GM21576 (cell line): ENCODE measurements at regions not wholly inside any gene's neighbourhood (a gene's known extent, or its start where the extent isn't known, plus 50 kb on each side); places are given as distances from the start of the nearest gene placed in this dataset.
"Not testable (repeated sequence)": the region's sequence is repeated elsewhere in the genome, so short reads cannot be mapped to it uniquely, and the experiment has no call there.

Experiments used
- ATAC-seq: cut with Tn5 transposase; IDR thresholded peaks from one replicate; pipeline ENCODE4 v1.9.1; 2021; ENCODE audit warnings: mild to moderate bottlenecking, moderate library complexity; ENCODE audit not compliant: unreplicated experiment

- no peak for ATAC-seq
These were observed 162.5 kb upstream of the SOX2 start for GRCh38 chr3:181549266-181549665.

- ATAC-seq, result no peak
These were observed 170.3 kb upstream of the SOX2 start for GRCh38 chr3:181541414-181541813.

DNA sequence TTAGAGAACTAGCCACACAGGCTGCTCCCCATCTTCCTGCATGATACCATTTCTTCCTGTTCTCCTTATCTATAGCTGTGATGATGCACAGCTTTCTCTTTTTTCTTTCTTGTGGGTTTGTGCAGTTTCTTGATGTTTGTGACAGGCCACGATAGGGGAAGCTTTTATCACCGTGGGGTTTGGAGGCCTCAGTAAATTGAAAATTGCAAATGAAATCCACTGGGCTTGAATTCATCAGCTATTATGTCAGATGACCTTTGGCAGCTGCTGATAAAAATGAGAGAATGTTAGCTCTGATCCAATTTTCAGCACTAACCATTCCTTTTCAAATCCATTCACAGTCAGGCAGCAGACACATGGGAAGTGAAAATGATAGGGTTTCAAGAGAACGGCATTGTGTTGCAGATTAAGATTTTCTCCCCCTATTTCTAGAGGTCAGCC lies 176.9 kb upstream of the SOX2 start:
- ATAC-seq, result no peak

- no peak for ATAC-seq
These were observed 177.9 kb upstream of the SOX2 start for GRCh38 chr3:181533811-181534210.

GRCh38 chr3:181530584-181530983 lies 181.1 kb upstream of the SOX2 start:
- ATAC-seq, result no peak

GRCh38 chr3:181521831-181522230 lies 189.9 kb upstream of the SOX2 start:
- no peak for ATAC-seq

DNA sequence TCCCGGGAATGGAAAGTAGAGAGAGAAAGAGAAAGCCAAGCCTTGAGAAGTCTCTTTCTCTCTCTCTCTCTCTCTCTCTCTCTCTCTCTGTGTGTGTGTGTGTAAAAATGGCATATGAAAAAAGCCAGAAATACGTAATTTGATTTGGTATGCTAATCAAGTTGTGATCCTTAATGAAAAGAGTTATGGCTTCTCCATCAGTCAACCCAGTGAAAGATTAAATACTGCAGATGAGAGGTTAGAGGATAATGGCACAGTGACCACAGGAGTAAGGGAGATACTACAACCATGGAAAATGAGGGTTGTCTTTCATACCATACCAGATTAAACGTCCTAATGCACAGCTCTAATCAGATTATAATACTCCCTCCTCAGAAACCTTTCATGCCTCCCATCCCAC lies 193.5 kb upstream of the SOX2 start:
- ATAC-seq, result no peak

- ATAC-seq, result no peak
These were observed 198.9 kb upstream of the SOX2 start for GRCh38 chr3:181512787-181513186.

- ATAC-seq, result no peak
These were observed 201.2 kb upstream of the SOX2 start for GRCh38 chr3:181510500-181510899.

DNA sequence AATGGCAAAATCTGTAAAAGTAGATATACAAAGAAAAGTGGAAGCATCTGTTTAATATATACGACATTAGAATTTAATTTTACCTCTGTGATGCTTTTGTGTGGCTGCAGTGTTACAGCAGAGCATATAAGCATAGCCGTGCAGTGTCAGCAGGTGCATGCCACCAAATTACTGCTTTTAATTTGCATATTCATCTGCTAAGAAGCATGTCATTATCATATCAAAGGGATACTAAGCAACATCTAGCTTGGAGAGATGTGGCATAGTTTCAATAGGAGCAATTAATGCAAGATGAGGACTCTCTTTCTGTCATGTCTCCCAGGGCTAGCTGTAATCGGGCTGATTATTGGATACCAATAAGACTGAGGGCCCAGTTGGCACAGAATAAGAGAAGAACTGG lies 214.4 kb upstream of the SOX2 start:
- ATAC-seq, result no peak

- ATAC-seq, result no peak
These were observed 218.3 kb upstream of the SOX2 start for GRCh38 chr3:181493423-181493822.

GRCh38 chr3:181488536-181488935 lies 223.2 kb upstream of the SOX2 start:
- ATAC-seq, result no peak

- no peak for ATAC-seq
These were observed 224.3 kb upstream of the SOX2 start for GRCh38 chr3:181487236-181487978.

DNA sequence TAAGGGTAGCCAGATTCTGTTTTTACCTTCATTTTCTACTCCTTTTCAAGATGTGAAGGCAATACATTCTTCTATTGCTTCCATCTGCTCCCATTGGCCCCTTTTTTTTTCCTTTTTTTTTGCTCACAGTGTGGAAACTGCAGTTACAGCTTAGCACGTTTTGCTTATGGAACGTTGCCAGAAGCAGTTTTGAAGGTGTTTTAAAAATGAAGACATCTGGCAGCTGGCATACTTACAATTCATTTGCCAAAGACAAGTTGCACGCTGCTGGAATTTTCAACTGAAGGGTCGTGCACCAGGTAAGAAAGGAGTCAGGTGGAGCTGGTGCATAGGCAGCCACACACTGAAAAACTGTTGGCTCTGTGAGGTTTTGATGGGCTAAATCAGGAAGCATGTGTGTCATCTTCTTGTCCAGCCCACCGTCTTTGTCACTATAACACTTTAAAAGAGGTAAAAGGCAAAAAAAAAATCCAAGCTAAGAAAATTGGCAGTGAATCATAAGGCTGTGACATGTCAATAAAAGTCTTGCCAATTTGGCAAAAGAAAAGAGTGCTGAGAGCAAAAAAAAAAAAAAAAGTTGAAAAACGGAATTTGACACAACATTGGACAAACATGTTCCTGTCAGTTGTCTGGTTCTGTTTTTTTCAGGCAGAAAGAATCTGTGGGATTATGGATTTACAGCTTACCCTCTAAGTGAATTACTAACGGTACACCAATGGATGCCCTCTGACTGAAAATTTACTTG lies 225.4 kb upstream of the SOX2 start:
- ATAC-seq, result no peak

GRCh38 chr3:181484026-181484425 lies 227.7 kb upstream of the SOX2 start:
- ATAC-seq, result no peak

DNA sequence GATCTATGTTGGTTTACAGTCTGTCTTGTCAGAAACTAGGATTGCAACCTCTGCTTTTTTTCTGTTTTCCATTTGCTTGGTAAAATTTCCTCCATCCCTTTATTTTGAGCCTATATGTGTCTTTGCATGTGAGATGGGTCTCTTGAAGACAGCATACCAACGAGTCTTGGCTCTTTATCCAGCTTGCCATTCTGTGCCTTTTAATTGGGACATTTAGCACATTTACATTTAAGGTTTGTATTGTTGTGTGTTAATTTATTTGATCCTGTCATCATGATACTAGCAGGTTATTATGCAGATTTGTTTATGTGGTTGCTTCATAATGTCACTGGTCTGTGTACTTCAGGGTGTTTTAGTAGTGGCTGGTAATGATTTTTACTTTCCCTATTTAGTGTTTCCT lies 236.6 kb upstream of the SOX2 start:
- not testable (repeated sequence) for ATAC-seq

- ATAC-seq, result no peak
These were observed 241.4 kb upstream of the SOX2 start for GRCh38 chr3:181470349-181470748.

- no peak for ATAC-seq
These were observed 247.6 kb upstream of the SOX2 start for GRCh38 chr3:181464033-181464694.

DNA sequence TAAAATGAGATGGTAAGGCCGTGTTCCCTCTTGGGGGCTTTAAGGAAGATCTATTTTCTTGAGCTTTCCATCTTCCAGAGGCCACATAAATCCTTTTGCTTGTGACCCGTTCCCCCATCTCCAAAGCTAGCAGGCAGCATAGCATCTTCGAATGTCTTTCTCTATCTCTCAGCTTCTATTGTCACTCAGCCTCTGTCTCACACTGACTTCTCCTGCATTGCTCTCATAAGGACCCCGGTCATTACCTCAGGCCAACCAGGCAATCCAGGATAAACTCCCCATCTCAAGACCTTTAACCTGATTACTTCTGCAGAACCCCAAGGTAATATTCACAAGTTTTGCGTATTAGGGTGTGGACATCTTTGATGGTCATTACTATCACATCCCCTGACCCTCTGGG lies 250.3 kb upstream of the SOX2 start:
- ATAC-seq, result no peak

- ATAC-seq, result no peak
These were observed 252.2 kb upstream of the SOX2 start for GRCh38 chr3:181459516-181459915.

GRCh38 chr3:181458857-181459256 lies 252.9 kb upstream of the SOX2 start:
- ATAC-seq, result no peak

DNA sequence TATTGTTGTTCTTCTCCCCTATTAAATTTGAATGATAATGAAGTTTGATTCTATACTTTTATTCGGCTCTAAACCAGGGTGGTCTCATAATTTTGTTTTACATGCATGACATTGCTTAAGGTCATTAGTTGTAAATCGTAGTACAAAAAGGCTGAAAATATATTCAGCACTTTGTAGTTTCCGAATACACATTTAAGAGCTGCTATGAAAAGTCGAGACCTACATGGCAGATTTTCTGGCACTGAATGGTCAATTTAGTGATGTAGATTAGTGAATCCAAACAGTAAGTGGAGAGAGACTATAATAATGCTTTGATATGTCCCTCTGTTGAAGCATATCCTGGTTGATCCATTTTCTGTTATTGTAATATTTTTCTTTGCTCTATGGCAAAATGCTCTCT lies 254.0 kb upstream of the SOX2 start:
- ATAC-seq, result no peak
